Epidermal melanocyte (primary cell): ENCODE measurements at regions not wholly inside any gene's neighbourhood (a gene's known extent, or its start where the extent isn't known, plus 50 kb on each side); places are given as distances from the start of the nearest gene placed in this dataset.

Experiments
- DNase-seq: peaks from one replicate; pipeline ENCODE4 v3.0.0; 2011; ENCODE audit warnings: low spot score; ENCODE audit not compliant: insufficient read length

- DNase-seq, result no peak
Measured at GRCh38 chr3:76776927-76777326, 263.0 kb upstream of the ROBO2 start.

- no peak for DNase-seq
Measured at GRCh38 chr3:76788206-76788605, 251.7 kb upstream of the ROBO2 start.

- DNase-seq, result no peak
Measured at GRCh38 chr3:76789237-76789636, 250.7 kb upstream of the ROBO2 start.

- DNase-seq, result no peak
Measured at GRCh38 chr3:76811418-76811817, 228.5 kb upstream of the ROBO2 start.

- DNase-seq, result no peak
Measured at GRCh38 chr3:76812649-76813242, 227.2 kb upstream of the ROBO2 start.

- no peak for DNase-seq
Measured at GRCh38 chr3:76815561-76815960, 224.3 kb upstream of the ROBO2 start.

- DNase-seq, result no peak
Measured at GRCh38 chr3:76820481-76820880, 219.4 kb upstream of the ROBO2 start.

GRCh38 chr3:76824658-76825240 lies 215.2 kb upstream of the ROBO2 start:
- no peak for DNase-seq

- DNase-seq, result no peak
Measured at GRCh38 chr3:76826861-76827260, 213.0 kb upstream of the ROBO2 start.

- DNase-seq, result no peak
Measured at GRCh38 chr3:76827701-76828226, 212.1 kb upstream of the ROBO2 start.

GRCh38 chr3:76834657-76835056 lies 205.2 kb upstream of the ROBO2 start:
- no peak for DNase-seq

- no peak for DNase-seq
Measured at GRCh38 chr3:76841747-76842146, 198.2 kb upstream of the ROBO2 start.

- no peak for DNase-seq
Measured at GRCh38 chr3:76842216-76842615, 197.7 kb upstream of the ROBO2 start.

- no peak for DNase-seq
Measured at GRCh38 chr3:76855451-76855850, 184.4 kb upstream of the ROBO2 start.

GRCh38 chr3:76859596-76859995 lies 180.3 kb upstream of the ROBO2 start:
- DNase-seq, result no peak

GRCh38 chr3:76864355-76864754 lies 175.5 kb upstream of the ROBO2 start:
- DNase-seq, result no peak

GRCh38 chr3:76866729-76867408 lies 173.0 kb upstream of the ROBO2 start:
- no peak for DNase-seq

GRCh38 chr3:76869726-76870384 lies 170.0 kb upstream of the ROBO2 start:
- no peak for DNase-seq

GRCh38 chr3:76871655-76872054 lies 168.2 kb upstream of the ROBO2 start:
- no peak for DNase-seq

GRCh38 chr3:76872999-76873398 lies 166.9 kb upstream of the ROBO2 start:
- DNase-seq, result no peak

GRCh38 chr3:76873532-76874242 lies 166.2 kb upstream of the ROBO2 start:
- no peak for DNase-seq

- DNase-seq, result no peak
Measured at GRCh38 chr3:76879959-76880358, 159.9 kb upstream of the ROBO2 start.
